A204.1 (cell line): ENCODE measurements at regions not wholly inside any gene's neighbourhood (a gene's known extent, or its start where the extent isn't known, plus 50 kb on each side); places are given as distances from the start of the nearest gene placed in this dataset.
"Not testable (repeated sequence)": the region's sequence is repeated elsewhere in the genome, so short reads cannot be mapped to it uniquely, and the experiment has no call there.

Experiments used
- FAIRE-seq: peaks from 2 replicates; lab custom pipeline; 2012; peaks lifted over from hg19 to GRCh38; lab: Jason Lieb, UNC

- FAIRE-seq = no peak
These were observed 186.8 kb upstream of the LRATD1 start for GRCh38 chr2:14445670-14446069.

- FAIRE-seq = no peak
These were observed 184.2 kb upstream of the LRATD1 start for GRCh38 chr2:14448340-14448739.

- no peak for FAIRE-seq
These were observed 181.2 kb upstream of the LRATD1 start for GRCh38 chr2:14451312-14451711.

GRCh38 chr2:14454202-14454601 lies 178.3 kb upstream of the LRATD1 start:
- FAIRE-seq = no peak

GRCh38 chr2:14459786-14460325 lies 172.7 kb upstream of the LRATD1 start:
- no peak for FAIRE-seq

- FAIRE-seq = no peak
These were observed 156.5 kb upstream of the LRATD1 start for GRCh38 chr2:14475994-14476393.

GRCh38 chr2:14479486-14479885 lies 153.0 kb upstream of the LRATD1 start:
- FAIRE-seq = no peak

- FAIRE-seq = no peak
These were observed 152.4 kb upstream of the LRATD1 start for GRCh38 chr2:14480120-14480519.

GRCh38 chr2:14480906-14481305 lies 151.6 kb upstream of the LRATD1 start:
- no peak for FAIRE-seq

- FAIRE-seq = no peak
These were observed 139.5 kb upstream of the LRATD1 start for GRCh38 chr2:14492920-14493503.

GRCh38 chr2:14494759-14495158 lies 137.8 kb upstream of the LRATD1 start:
- FAIRE-seq = no peak

GRCh38 chr2:14501061-14501460 lies 131.5 kb upstream of the LRATD1 start:
- no peak for FAIRE-seq

- FAIRE-seq = not testable (repeated sequence)
These were observed 125.6 kb upstream of the LRATD1 start for GRCh38 chr2:14506955-14507354.

- no peak for FAIRE-seq
These were observed 121.0 kb upstream of the LRATD1 start for GRCh38 chr2:14511541-14511940.

- FAIRE-seq = no peak
These were observed 118.6 kb upstream of the LRATD1 start for GRCh38 chr2:14513903-14514302.

- FAIRE-seq = no peak
These were observed 115.7 kb upstream of the LRATD1 start for GRCh38 chr2:14516844-14517243.

GRCh38 chr2:14517731-14518130 lies 114.8 kb upstream of the LRATD1 start:
- no peak for FAIRE-seq

- no peak for FAIRE-seq
These were observed 112.1 kb upstream of the LRATD1 start for GRCh38 chr2:14520385-14520945.

GRCh38 chr2:14524041-14524802 lies 108.3 kb upstream of the LRATD1 start:
- no peak for FAIRE-seq

- no peak for FAIRE-seq
These were observed 107.8 kb upstream of the LRATD1 start for GRCh38 chr2:14524803-14525080.

- no peak for FAIRE-seq
These were observed 102.0 kb upstream of the LRATD1 start for GRCh38 chr2:14530506-14530905.

- FAIRE-seq = no peak
These were observed 99.3 kb upstream of the LRATD1 start for GRCh38 chr2:14533131-14533757.

- no peak for FAIRE-seq
These were observed 97.4 kb upstream of the LRATD1 start for GRCh38 chr2:14535156-14535555.
